WTC11 (cell line): ENCODE measurements at regions not wholly inside any gene's neighbourhood (a gene's known extent, or its start where the extent isn't known, plus 50 kb on each side); places are given as distances from the start of the nearest gene placed in this dataset.

Experiments
- ATAC-seq: fragments of 200-7000 bp; cut with Tn5 transposase; 2 replicates; pipeline ENCODE4 v1.10.0; 2021; ENCODE audit warnings: mild to moderate bottlenecking, moderate library complexity
- CTCF ChIA-PET: fragments of 300-600 bp; sonication (Branson Sonifier 250); formaldehyde crosslinking; loops from one replicate; lab custom pipeline; 2021; ENCODE audit warnings: antibody characterized with exemption; lab: Charles Lee
- POLR2A ChIA-PET: fragments of 350-600 bp; sonication (Branson Sonifier 250); formaldehyde crosslinking; loops from one replicate; lab custom pipeline; 2021; ENCODE audit warnings: antibody characterized with exemption; lab: Charles Lee
- DNase-seq: peaks from one replicate; pipeline ENCODE4 v3.0.0; 2021; ENCODE audit warnings: low spot score
- H3K27ac Mint-ChIP-seq: 2 replicates; pipeline ENCODE4 v1.8.0; 2021; ENCODE audit warnings: mixed read lengths
- H3K27me3 Mint-ChIP-seq: 2 replicates; pipeline ENCODE4 v1.8.0; 2021; ENCODE audit warnings: low read depth, mild to moderate bottlenecking, moderate library complexity, mixed read lengths
- H3K36me3 Mint-ChIP-seq: 2 replicates; pipeline ENCODE4 v1.8.0; 2021; ENCODE audit warnings: mixed read lengths
- H3K4me1 Mint-ChIP-seq: 2 replicates; pipeline ENCODE4 v1.8.0; 2022; ENCODE audit warnings: mixed read lengths
- H3K4me3 Mint-ChIP-seq: 2 replicates; pipeline ENCODE4 v1.8.0; 2021; ENCODE audit warnings: mild to moderate bottlenecking, moderate library complexity, mixed read lengths
- H3K9me3 Mint-ChIP-seq: 2 replicates; pipeline ENCODE4 v1.8.0; 2021; ENCODE audit warnings: mixed read lengths
- ATF1 ChIP-seq: sonication (generic); formaldehyde crosslinking; IDR thresholded peaks from 2 replicates; pipeline ENCODE4 v1.8.1; 2023; ENCODE audit warnings: mild to moderate bottlenecking, moderate library complexity, missing genetic modification reagents
- ATF6 ChIP-seq: sonication (generic); formaldehyde crosslinking; IDR thresholded peaks from 2 replicates; pipeline ENCODE4 v1.8.1; 2023; ENCODE audit warnings: mild to moderate bottlenecking, missing genetic modification reagents
- E2F4 ChIP-seq: sonication (generic); formaldehyde crosslinking; IDR thresholded peaks from 2 replicates; pipeline ENCODE4 v1.8.1; 2022; ENCODE audit warnings: low read depth, mild to moderate bottlenecking, moderate library complexity, missing genetic modification reagents, borderline replicate concordance
- EMX1 ChIP-seq: fragments of 250-450 bp; sonication (Bioruptor Pico); IDR thresholded peaks from 2 replicates; pipeline ENCODE4 v1.8.0; 2021; ENCODE audit warnings: mild to moderate bottlenecking
- ERG ChIP-seq: fragments of 250-450 bp; sonication (Bioruptor Pico); IDR thresholded peaks from 2 replicates; pipeline ENCODE4 v1.8.0; 2021; ENCODE audit warnings: mild to moderate bottlenecking
- FOXP1 ChIP-seq: sonication (generic); formaldehyde crosslinking; IDR thresholded peaks from 2 replicates; pipeline ENCODE4 v1.8.0; 2022; ENCODE audit warnings: missing genetic modification reagents, mild to moderate bottlenecking, moderate library complexity, borderline replicate concordance
- GRHL2 ChIP-seq: fragments of 250-450 bp; sonication (Bioruptor Pico); IDR thresholded peaks from 2 replicates; pipeline ENCODE4 v1.8.0; 2022; ENCODE audit warnings: mild to moderate bottlenecking, moderate library complexity; ENCODE audit not compliant: insufficient replicate concordance, severe bottlenecking
- GTF2I ChIP-seq: fragments of 250-450 bp; sonication (Bioruptor Pico); conservative IDR thresholded peaks from 2 replicates; pipeline ENCODE4 v1.4.0; 2021; ENCODE audit warnings: mild to moderate bottlenecking
- JUN ChIP-seq: sonication (generic); formaldehyde crosslinking; IDR thresholded peaks from 2 replicates; pipeline ENCODE4 v1.8.0; 2023; ENCODE audit warnings: mild to moderate bottlenecking, missing genetic modification reagents
- KAT7 ChIP-seq: sonication (generic); formaldehyde crosslinking; IDR thresholded peaks from 2 replicates; pipeline ENCODE4 v1.8.1; 2023; ENCODE audit warnings: missing genetic modification reagents, mild to moderate bottlenecking, borderline replicate concordance
- MAX ChIP-seq: sonication (generic); formaldehyde crosslinking; IDR thresholded peaks from 2 replicates; pipeline ENCODE4 v1.8.0; 2022; ENCODE audit warnings: mild to moderate bottlenecking, missing genetic modification reagents
- MLX ChIP-seq: sonication (generic); formaldehyde crosslinking; IDR thresholded peaks from 2 replicates; pipeline ENCODE4 v1.8.1; 2023; ENCODE audit warnings: mild to moderate bottlenecking, missing genetic modification reagents, moderate library complexity
- NFATC4 ChIP-seq: fragments of 250-450 bp; sonication (Bioruptor Pico); IDR thresholded peaks from 2 replicates; pipeline ENCODE4 v1.9.0; 2021; ENCODE audit warnings: mild to moderate bottlenecking
- NFE2L1 ChIP-seq: sonication (generic); formaldehyde crosslinking; IDR thresholded peaks from 2 replicates; pipeline ENCODE4 v1.8.1; 2023; ENCODE audit warnings: missing genetic modification reagents
- NFYB ChIP-seq: sonication (generic); formaldehyde crosslinking; conservative IDR thresholded peaks from 2 replicates; pipeline ENCODE4 v1.8.0; 2022; ENCODE audit warnings: low read depth, missing genetic modification reagents
- NR2C2 ChIP-seq: sonication (generic); formaldehyde crosslinking; IDR thresholded peaks from 2 replicates; pipeline ENCODE4 v1.8.0; 2022; ENCODE audit warnings: mild to moderate bottlenecking, missing genetic modification reagents
- NR3C1 ChIP-seq: sonication (generic); formaldehyde crosslinking; conservative IDR thresholded peaks from 2 replicates; pipeline ENCODE4 v1.8.1; 2023; ENCODE audit warnings: low read depth, mild to moderate bottlenecking, missing genetic modification reagents
- PRRX2 ChIP-seq: fragments of 250-450 bp; sonication (Bioruptor Pico); IDR thresholded peaks from 2 replicates; pipeline ENCODE4 v1.8.0; 2021; ENCODE audit warnings: mild to moderate bottlenecking
- RORB ChIP-seq: fragments of 250-450 bp; sonication (Bioruptor Pico); IDR thresholded peaks from 2 replicates; pipeline ENCODE4 v1.9.0; 2021; ENCODE audit warnings: mild to moderate bottlenecking
- SOX15 ChIP-seq: fragments of 250-450 bp; sonication (Bioruptor Pico); IDR thresholded peaks from 2 replicates; pipeline ENCODE4 v1.9.0; 2021; ENCODE audit warnings: mild to moderate bottlenecking
- ZNF138 ChIP-seq: sonication (generic); formaldehyde crosslinking; conservative IDR thresholded peaks from 2 replicates; pipeline ENCODE4 v1.8.1; 2022; ENCODE audit warnings: mild to moderate bottlenecking, moderate library complexity, missing genetic modification reagents
- ZNF219 ChIP-seq: sonication (generic); formaldehyde crosslinking; IDR thresholded peaks from 2 replicates; pipeline ENCODE4 v1.8.0; 2023; ENCODE audit warnings: missing genetic modification reagents, mild to moderate bottlenecking, borderline replicate concordance
- ZNF317 ChIP-seq: sonication (generic); formaldehyde crosslinking; IDR thresholded peaks from 2 replicates; pipeline ENCODE4 v1.8.1; 2023; ENCODE audit warnings: low read depth, mild to moderate bottlenecking, moderate library complexity, missing genetic modification reagents, borderline replicate concordance
- ZNF532 ChIP-seq: fragments of 250-450 bp; sonication (Bioruptor Pico); IDR thresholded peaks from 2 replicates; pipeline ENCODE4 v1.9.0; 2021; ENCODE audit warnings: mild to moderate bottlenecking, borderline replicate concordance
- ZNF671 ChIP-seq: fragments of 250-450 bp; sonication (Bioruptor Pico); IDR thresholded peaks from 2 replicates; pipeline ENCODE4 v1.8.0; 2021; ENCODE audit warnings: mild to moderate bottlenecking

- ChIA-PET POLR2A (no interaction called here), CTCF (interaction anchor here (0.6 to 2.0 kb wide), 7 partner anchors 10 to 192 kb away, joined by 3 to 13 read pairs (median 3); no protein-coding TSS in a partner anchor)
- Mint-ChIP-seq H3K9me3 (0 out of 2 replicates have a peak, but pooled peaks cover 5% of the 10 kb centered on the region), H3K4me1 (peaks cover 11% of the 10 kb centered on the region), H3K4me3 (no peak overlapping the region), H3K27me3 (0 out of 2 replicates have a peak, but pooled peaks cover 2% of the 10 kb centered on the region), H3K36me3 (no peaks in the 10 kb centered on the region), H3K27ac (no peak overlapping the region)
- no peak for DNase-seq
- peak; percentile 89 for ATAC-seq
- no peak for TF ChIP-seq RORB
- TF ChIP-seq NR3C1 (CRISPR knock-in tag): no peak
- no peak for TF ChIP-seq ZNF219 (CRISPR knock-in tag)
- TF ChIP-seq NFYB: no peak
- TF ChIP-seq ATF1: no peak
- TF ChIP-seq KAT7: no peak
- TF ChIP-seq FOXP1 (CRISPR knock-in tag): no peak
- no peak for TF ChIP-seq NFE2L1 (CRISPR knock-in tag)
- no peak for TF ChIP-seq ATF6 (CRISPR knock-in tag)
- no peak for TF ChIP-seq PRRX2 (CRISPR knock-in tag)
- no peak for TF ChIP-seq ERG
- no peak for TF ChIP-seq JUN (CRISPR knock-in tag)
- TF ChIP-seq ZNF317 (CRISPR knock-in tag): no peak
These were observed 67.5 kb upstream of the AKAP13 start for GRCh38 chr15:85312929-85313331.

GRCh38 chr15:85313339-85313738 lies 67.1 kb upstream of the AKAP13 start:
- Mint-ChIP-seq H3K4me1 (peaks cover 11% of the 10 kb centered on the region), H3K27ac (no peak overlapping the region), H3K4me3 (no peak overlapping the region), H3K27me3 (no peaks in the 10 kb centered on the region), H3K36me3 (no peaks in the 10 kb centered on the region), H3K9me3 (0 out of 2 replicates have a peak, but pooled peaks cover 5% of the 10 kb centered on the region)
- DNase-seq: no peak
- ATAC-seq: no peak
- TF ChIP-seq ZNF532 (CRISPR knock-in tag): no peak
- no peak for TF ChIP-seq GTF2I (CRISPR knock-in tag)
- TF ChIP-seq PRRX2 (CRISPR knock-in tag): no peak
- no peak for TF ChIP-seq ZNF671
- TF ChIP-seq MAX (CRISPR knock-in tag): no peak
- no peak for TF ChIP-seq NR2C2 (CRISPR knock-in tag)
- no peak for TF ChIP-seq GRHL2
- TF ChIP-seq E2F4 (CRISPR knock-in tag): no peak
- TF ChIP-seq ZNF138 (CRISPR knock-in tag): no peak
- no peak for TF ChIP-seq MLX (CRISPR knock-in tag)
- TF ChIP-seq EMX1 (CRISPR knock-in tag): no peak
- no peak for TF ChIP-seq NFATC4
- no peak for TF ChIP-seq NFYB
- TF ChIP-seq SOX15: no peak
- TF ChIP-seq ATF6 (CRISPR knock-in tag): no peak
- no peak for TF ChIP-seq ZNF219 (CRISPR knock-in tag)
- ChIA-PET POLR2A (no interaction called here), CTCF (interaction anchor here (1.1 to 2.0 kb wide), 6 partner anchors 11 to 166 kb away, joined by 3 to 13 read pairs (median 4); no protein-coding TSS in a partner anchor)
